Stimulated activated naive CD8-positive, alpha-beta T cell treated with anti-CD3 and anti-CD28 coated beads, Interleukin-15, amount 100 ng/mL, for 72 hours (primary cell): ENCODE measurements at regions not wholly inside any gene's neighbourhood (a gene's known extent, or its start where the extent isn't known, plus 50 kb on each side); places are given as distances from the start of the nearest gene placed in this dataset.
"Not testable (repeated sequence)": the region's sequence is repeated elsewhere in the genome, so short reads cannot be mapped to it uniquely, and the experiment has no call there.

Experiments
- ATAC-seq: fragments of 150-1000 bp; cut with Tn5 transposase; 2 replicates; pipeline ENCODE4 v1.10.0; 2021; ENCODE audit warnings: mild to moderate bottlenecking, moderate library complexity
- DNase-seq, 2 donors: peaks; one replicate each; pipeline ENCODE4 v3.0.0; 2021 to 2022
- H3K27ac Mint-ChIP-seq, 2 donors: one replicate each; pipeline ENCODE4 v1.8.0; 2022; ENCODE audit warnings: mild to moderate bottlenecking in 2 of 2, mixed read lengths in 2 of 2, moderate library complexity in 2 of 2
- H3K27me3 Mint-ChIP-seq: one replicate; pipeline ENCODE4 v1.8.0; 2022; ENCODE audit warnings: mixed read lengths
- H3K4me1 Mint-ChIP-seq: one replicate; pipeline ENCODE4 v1.8.0; 2022; ENCODE audit warnings: mild to moderate bottlenecking, mixed read lengths
- H3K4me3 Mint-ChIP-seq, 2 donors: one replicate each; pipeline ENCODE4 v1.8.0; 2022; ENCODE audit warnings: mild to moderate bottlenecking in 2 of 2, mixed read lengths in 2 of 2, moderate library complexity in 1 of 2
- H3K9me3 Mint-ChIP-seq, 2 donors: one replicate each; pipeline ENCODE4 v1.8.0; 2022; ENCODE audit warnings: mixed read lengths in 2 of 2

GRCh38 chr3:13188975-13189374, 115.7 kb upstream of the IQSEC1 start:
- ATAC-seq (no peak), DNase-seq (no peak)
- H3K27ac Mint-ChIP-seq: peak overlapping the region in 1 of 2 donors; percentile 32
- peaks cover 9 to 20% of the 10 kb centered on the region in 2 donors for H3K9me3 Mint-ChIP-seq
- H3K27me3 Mint-ChIP-seq: peaks cover 10% of the 10 kb centered on the region
- peaks cover 13% of the 10 kb centered on the region for H3K4me1 Mint-ChIP-seq
- H3K4me3 Mint-ChIP-seq: no peak overlapping the region

GRCh38 chr3:13188181-13188779, 115.1 kb upstream of the IQSEC1 start:
- H3K9me3 Mint-ChIP-seq: peaks cover 9 to 20% of the 10 kb centered on the region in 2 donors
- no peak overlapping the region for H3K27ac Mint-ChIP-seq
- no peak overlapping the region for H3K4me3 Mint-ChIP-seq
- DNase-seq (no peak), ATAC-seq (no peak)
- H3K4me1 Mint-ChIP-seq: peaks cover 13% of the 10 kb centered on the region
- H3K27me3 Mint-ChIP-seq: peaks cover 6% of the 10 kb centered on the region

DNA sequence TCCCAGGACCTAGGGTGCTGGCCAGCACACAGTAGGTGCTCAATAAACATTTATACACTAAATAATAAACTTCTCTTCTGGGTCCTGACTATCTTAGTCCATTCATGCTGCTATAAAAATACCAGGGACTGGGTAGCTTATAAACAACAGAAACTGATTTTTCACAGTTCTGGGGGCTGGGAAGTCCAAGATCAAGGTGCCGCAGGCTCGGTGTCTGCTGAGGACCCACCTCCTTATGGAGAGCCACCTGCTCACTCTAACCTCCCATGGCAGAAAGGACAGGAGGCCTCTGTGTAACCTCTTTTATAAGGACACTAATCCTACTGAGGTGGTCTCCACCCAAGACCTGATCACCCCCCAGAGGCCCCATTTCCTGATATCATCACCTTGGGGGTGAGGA, 114.4 kb upstream of the IQSEC1 start:
- H3K4me1 Mint-ChIP-seq: peaks cover 13% of the 10 kb centered on the region
- no peak overlapping the region for H3K4me3 Mint-ChIP-seq
- H3K9me3 Mint-ChIP-seq: peaks cover 9 to 20% of the 10 kb centered on the region in 2 donors
- DNase-seq (no peak), ATAC-seq (no peak)
- H3K27me3 Mint-ChIP-seq: peaks cover 6% of the 10 kb centered on the region
- no peak overlapping the region for H3K27ac Mint-ChIP-seq

DNA sequence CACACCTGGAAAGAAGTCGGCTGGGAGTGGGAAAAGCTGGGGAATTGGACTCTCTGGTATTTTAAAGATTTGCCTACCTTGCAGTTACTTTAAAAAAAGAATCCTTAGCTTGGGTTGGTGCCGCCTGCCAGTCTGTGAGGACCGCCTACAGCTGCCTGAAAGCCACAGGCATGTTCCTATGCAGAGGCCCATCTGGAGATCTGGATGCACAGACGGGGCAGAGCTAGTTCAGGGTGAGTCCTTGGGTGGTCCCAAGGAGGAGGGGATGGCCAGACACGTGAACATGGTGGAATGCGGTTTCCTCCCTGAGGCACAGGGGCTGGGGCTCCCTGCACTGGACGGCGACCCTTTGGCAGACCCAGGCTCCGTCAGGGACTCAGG, 113.2 kb upstream of the IQSEC1 start:
- Mint-ChIP-seq H3K4me3 (no peak overlapping the region), H3K4me1 (peaks cover 13% of the 10 kb centered on the region), H3K27ac (no peak overlapping the region), H3K9me3 (peaks cover 14 to 20% of the 10 kb centered on the region in 2 donors), H3K27me3 (peaks cover 6% of the 10 kb centered on the region)
- DNase-seq (no peak), ATAC-seq (no peak)

DNA sequence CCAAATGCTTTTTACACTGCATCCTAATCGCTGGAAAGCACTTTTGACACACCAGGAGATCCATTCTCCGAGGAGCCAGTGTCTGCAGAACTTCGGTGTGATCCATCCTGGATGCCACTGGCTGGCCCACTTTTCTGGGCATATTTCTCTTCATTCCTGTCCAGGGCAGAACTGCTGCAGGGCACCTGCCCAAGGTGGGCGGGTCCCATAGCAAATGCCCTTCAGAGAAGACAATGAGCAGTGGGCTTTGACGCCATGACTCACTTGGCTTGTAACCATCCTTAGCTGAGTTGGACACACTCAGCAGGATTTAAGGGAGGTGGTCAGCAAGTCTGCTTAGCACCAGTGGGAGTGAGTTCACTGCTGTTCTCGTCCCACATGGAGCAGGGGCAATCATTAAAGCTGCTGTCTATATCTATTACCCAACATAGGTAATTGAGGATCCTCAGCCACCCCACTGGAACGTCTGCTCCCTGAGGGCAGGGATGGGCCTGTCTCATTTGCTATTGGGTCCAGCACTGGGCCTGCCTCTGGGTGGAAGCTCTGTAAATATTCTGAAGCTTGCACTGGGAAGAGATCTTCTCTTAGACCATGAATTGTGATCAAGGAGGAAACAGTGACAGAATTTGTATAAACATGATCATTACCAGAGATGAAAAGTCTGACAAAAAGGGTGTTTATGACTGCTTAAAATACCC, 112.7 kb upstream of the IQSEC1 start:
- peaks cover 14 to 20% of the 10 kb centered on the region in 2 donors for H3K9me3 Mint-ChIP-seq
- no peak overlapping the region for H3K4me3 Mint-ChIP-seq
- ATAC-seq: no peak
- H3K27me3 Mint-ChIP-seq: peaks cover 6% of the 10 kb centered on the region
- DNase-seq: no peak
- H3K27ac Mint-ChIP-seq: no peak overlapping the region
- H3K4me1 Mint-ChIP-seq: peaks cover 13% of the 10 kb centered on the region

DNA sequence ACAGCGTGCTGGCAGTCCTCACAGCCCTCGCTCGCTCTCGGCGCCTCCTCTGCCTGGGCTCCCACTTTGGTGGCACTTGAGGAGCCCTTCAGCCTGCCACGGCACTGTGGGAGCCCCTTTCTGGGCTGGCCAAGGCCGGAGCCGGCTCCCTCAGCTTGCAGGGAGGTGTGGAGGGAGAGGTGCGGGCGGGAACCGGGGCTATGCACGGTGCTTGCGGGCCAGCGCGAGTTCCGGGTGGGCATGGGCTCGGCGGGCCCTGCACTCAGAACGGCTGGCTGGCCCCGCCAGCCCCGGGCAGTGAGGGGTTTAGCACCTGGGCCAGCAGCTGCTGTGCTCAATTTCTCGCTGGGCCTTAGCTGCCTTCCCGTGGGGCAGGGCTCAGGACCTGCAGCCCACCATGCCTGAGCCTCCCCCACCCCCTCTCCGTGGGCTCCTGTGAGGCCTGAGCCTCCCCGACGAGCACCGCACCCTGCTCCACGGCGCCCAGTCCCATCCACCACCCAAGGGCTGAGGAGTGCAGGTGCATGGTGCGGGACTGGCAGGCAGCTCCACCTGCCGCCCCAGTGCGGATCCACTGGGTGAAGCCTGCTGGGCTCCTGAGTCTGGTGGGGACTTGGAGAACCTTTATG, 106.5 kb upstream of the IQSEC1 start:
- not testable (repeated sequence) for DNase-seq, ATAC-seq, H3K4me1 Mint-ChIP-seq, H3K27ac Mint-ChIP-seq, H3K27me3 Mint-ChIP-seq, H3K4me3 Mint-ChIP-seq
- H3K9me3 Mint-ChIP-seq: peaks cover 23 to 24% of the 10 kb centered on the region in 2 donors

DNA sequence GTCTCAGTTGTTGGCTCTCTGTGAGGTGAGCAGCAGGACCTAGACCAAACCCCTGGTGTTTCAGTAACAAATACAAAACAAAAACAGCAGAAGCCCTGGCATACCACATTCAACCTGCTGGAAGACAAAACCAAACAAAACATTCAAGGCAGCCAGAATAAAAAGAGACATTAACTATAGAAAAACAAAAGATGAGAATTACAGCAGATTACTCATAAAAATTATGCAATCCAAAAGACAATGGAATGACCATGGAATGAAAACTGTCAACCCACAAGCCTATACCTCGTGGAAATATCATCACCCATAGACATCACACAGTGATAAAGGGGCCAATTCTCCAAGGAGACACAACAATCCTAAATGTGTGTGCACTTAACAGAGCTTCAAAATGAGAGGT, 106.0 kb upstream of the IQSEC1 start:
- H3K9me3 Mint-ChIP-seq: peaks cover 23 to 24% of the 10 kb centered on the region in 2 donors
- ATAC-seq (no peak), DNase-seq (no peak)
- peaks cover 2% of the 10 kb centered on the region for H3K27me3 Mint-ChIP-seq
- H3K27ac Mint-ChIP-seq: no peak overlapping the region
- H3K4me3 Mint-ChIP-seq: no peak overlapping the region
- H3K4me1 Mint-ChIP-seq: no peaks in the 10 kb centered on the region

- no peak for ATAC-seq
- H3K4me3 Mint-ChIP-seq: no peak overlapping the region
- H3K27me3 Mint-ChIP-seq: no peaks in the 10 kb centered on the region
These were observed 104.9 kb upstream of the IQSEC1 start for GRCh38 chr3:13178107-13178506.

GRCh38 chr3:13177641-13178040, 104.4 kb upstream of the IQSEC1 start:
- no peak for ATAC-seq
- Mint-ChIP-seq H3K4me1 (no peaks in the 10 kb centered on the region), H3K27me3 (no peaks in the 10 kb centered on the region), H3K27ac (no peak overlapping the region), H3K9me3 (peaks cover 23 to 24% of the 10 kb centered on the region in 2 donors), H3K4me3 (no peak overlapping the region)
- DNase-seq: no peak

More at GRCh38 chr3:13178107-13178506, 104.9 kb upstream of the IQSEC1 start:
- Mint-ChIP-seq H3K4me1 (no peaks in the 10 kb centered on the region), H3K9me3 (peaks cover 23 to 24% of the 10 kb centered on the region in 2 donors), H3K27ac (no peak overlapping the region)
- DNase-seq: no peak

GRCh38 chr3:13177236-13177635, 104.0 kb upstream of the IQSEC1 start:
- no peak for ATAC-seq
- Mint-ChIP-seq H3K27ac (no peak overlapping the region), H3K27me3 (no peaks in the 10 kb centered on the region), H3K9me3 (peaks cover 20 to 24% of the 10 kb centered on the region in 2 donors), H3K4me1 (no peaks in the 10 kb centered on the region), H3K4me3 (no peak overlapping the region)
- DNase-seq: no peak

DNA sequence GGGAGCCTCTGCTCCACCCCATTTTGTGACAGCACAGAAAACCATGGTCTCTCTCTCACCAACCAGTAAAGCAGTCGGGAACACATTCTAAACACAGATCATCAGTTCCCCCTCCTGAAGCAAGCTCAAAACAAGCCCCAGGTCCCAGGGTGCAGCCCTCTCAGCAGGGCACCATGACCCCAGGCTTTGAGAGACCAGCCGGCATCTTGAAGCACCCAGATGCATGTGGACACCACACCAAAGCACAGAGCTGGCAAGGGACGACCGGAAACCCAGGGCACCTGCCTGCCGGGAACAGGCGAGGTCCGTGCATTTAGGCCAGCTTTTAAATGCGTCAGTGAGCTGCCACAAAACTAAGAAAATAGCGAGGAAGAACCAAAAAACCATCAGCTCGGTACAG, 103.2 kb upstream of the IQSEC1 start:
- Mint-ChIP-seq H3K27ac (no peak overlapping the region), H3K4me1 (no peaks in the 10 kb centered on the region), H3K27me3 (no peaks in the 10 kb centered on the region), H3K4me3 (no peak overlapping the region), H3K9me3 (peaks cover 18 to 24% of the 10 kb centered on the region in 2 donors)
- ATAC-seq (no peak), DNase-seq (no peak)

- Mint-ChIP-seq H3K9me3 (peaks cover 14 to 17% of the 10 kb centered on the region in 2 donors), H3K27me3 (no peaks in the 10 kb centered on the region), H3K4me3 (no peak overlapping the region), H3K4me1 (no peaks in the 10 kb centered on the region), H3K27ac (no peak overlapping the region)
- ATAC-seq (peak; percentile 18), DNase-seq (no peak)
These were observed 101.5 kb upstream of the IQSEC1 start for GRCh38 chr3:13174803-13175135.

GRCh38 chr3:13174011-13174802, 101.0 kb upstream of the IQSEC1 start:
- peak; percentile 15 for ATAC-seq
- no peak overlapping the region for H3K4me3 Mint-ChIP-seq
- H3K27ac Mint-ChIP-seq: no peak overlapping the region
- peaks cover 14 to 15% of the 10 kb centered on the region in 2 donors for H3K9me3 Mint-ChIP-seq
- DNase-seq: no peak
- H3K4me1 Mint-ChIP-seq: no peaks in the 10 kb centered on the region
- H3K27me3 Mint-ChIP-seq: no peaks in the 10 kb centered on the region

DNA sequence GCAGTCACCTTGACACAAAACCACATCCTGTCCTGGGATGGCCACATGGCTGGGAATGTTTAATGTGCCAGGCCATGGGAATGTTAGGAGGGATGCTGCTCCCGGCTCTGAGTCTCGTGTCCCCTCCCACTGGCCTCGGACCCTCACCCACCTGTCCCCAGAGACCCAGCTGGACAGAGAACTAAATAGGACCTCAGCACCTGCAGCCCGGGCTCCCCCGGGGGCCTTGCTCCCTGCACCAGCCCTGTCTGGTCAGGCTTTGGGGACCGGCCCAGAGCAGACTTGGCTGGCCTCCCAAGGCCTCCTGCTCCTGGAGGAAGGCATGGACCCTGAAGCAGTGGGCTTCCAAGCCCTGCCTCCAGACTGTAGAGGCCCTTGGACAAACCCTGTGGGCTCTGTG, 100.0 kb upstream of the IQSEC1 start:
- no peak overlapping the region for H3K27ac Mint-ChIP-seq
- no peaks in the 10 kb centered on the region for H3K27me3 Mint-ChIP-seq
- no peak overlapping the region for H3K4me3 Mint-ChIP-seq
- peaks cover 3 to 5% of the 10 kb centered on the region in 2 donors for H3K9me3 Mint-ChIP-seq
- no peaks in the 10 kb centered on the region for H3K4me1 Mint-ChIP-seq
- no peak for ATAC-seq
- no peak for DNase-seq

GRCh38 chr3:13172644-13173013, 99.4 kb upstream of the IQSEC1 start:
- ATAC-seq: no peak
- H3K27me3 Mint-ChIP-seq: no peaks in the 10 kb centered on the region
- DNase-seq: no peak
- H3K4me3 Mint-ChIP-seq: no peak overlapping the region
- H3K27ac Mint-ChIP-seq: no peak overlapping the region
- H3K4me1 Mint-ChIP-seq: no peaks in the 10 kb centered on the region
- no peaks in the 10 kb centered on the region for H3K9me3 Mint-ChIP-seq
